GM12864 (cell line): ENCODE measurements at regions not wholly inside any gene's neighbourhood (a gene's known extent, or its start where the extent isn't known, plus 50 kb on each side); places are given as distances from the start of the nearest gene placed in this dataset.

Experiments
- DNase-seq: peaks from one replicate; pipeline ENCODE4 v3.0.0-alpha.2; 2011; ENCODE audit warnings: low read depth
- H3K4me3 ChIP-seq: 2 replicates; pipeline ENCODE4 v1.5.1; 2011; ENCODE audit warnings: mild to moderate bottlenecking, low read depth, low read length, control low read depth
- TF ChIP-seq, protein P1 (sequence below): IDR thresholded peaks from 2 replicates; pipeline ENCODE4 v1.5.1; 2011; ENCODE audit warnings: low read depth, mild to moderate bottlenecking, moderate library complexity, low read length, control low read depth, inconsistent platforms; ENCODE audit errors: missing control alignments

DNA sequence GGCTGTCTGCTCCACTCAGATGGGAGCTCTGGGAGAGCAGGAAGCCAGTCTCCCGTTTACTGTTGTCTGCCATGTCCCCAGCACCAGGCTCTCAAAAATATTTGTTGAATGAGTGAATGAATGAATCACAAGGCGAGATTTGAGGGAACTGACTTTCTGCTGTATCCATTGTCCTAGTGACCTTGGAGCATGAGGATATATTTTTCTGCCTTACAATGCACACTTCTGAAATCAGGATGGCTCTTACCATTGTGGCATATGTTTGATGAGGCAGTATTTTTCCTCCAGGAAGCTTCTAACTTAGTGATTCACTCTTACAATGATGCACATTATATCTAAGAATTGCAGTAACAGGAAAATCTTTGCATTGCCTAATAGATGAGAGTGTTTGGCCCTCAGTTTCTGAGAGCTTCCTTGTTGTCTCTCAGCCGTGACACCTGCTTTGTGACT, 136.4 kb downstream of the RPS24 start:
- TF ChIP-seq, protein P1, sequence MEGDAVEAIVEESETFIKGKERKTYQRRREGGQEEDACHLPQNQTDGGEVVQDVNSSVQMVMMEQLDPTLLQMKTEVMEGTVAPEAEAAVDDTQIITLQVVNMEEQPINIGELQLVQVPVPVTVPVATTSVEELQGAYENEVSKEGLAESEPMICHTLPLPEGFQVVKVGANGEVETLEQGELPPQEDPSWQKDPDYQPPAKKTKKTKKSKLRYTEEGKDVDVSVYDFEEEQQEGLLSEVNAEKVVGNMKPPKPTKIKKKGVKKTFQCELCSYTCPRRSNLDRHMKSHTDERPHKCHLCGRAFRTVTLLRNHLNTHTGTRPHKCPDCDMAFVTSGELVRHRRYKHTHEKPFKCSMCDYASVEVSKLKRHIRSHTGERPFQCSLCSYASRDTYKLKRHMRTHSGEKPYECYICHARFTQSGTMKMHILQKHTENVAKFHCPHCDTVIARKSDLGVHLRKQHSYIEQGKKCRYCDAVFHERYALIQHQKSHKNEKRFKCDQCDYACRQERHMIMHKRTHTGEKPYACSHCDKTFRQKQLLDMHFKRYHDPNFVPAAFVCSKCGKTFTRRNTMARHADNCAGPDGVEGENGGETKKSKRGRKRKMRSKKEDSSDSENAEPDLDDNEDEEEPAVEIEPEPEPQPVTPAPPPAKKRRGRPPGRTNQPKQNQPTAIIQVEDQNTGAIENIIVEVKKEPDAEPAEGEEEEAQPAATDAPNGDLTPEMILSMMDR: no peak
- DNase-seq: no peak
- no peak overlapping the region for H3K4me3 ChIP-seq

DNA sequence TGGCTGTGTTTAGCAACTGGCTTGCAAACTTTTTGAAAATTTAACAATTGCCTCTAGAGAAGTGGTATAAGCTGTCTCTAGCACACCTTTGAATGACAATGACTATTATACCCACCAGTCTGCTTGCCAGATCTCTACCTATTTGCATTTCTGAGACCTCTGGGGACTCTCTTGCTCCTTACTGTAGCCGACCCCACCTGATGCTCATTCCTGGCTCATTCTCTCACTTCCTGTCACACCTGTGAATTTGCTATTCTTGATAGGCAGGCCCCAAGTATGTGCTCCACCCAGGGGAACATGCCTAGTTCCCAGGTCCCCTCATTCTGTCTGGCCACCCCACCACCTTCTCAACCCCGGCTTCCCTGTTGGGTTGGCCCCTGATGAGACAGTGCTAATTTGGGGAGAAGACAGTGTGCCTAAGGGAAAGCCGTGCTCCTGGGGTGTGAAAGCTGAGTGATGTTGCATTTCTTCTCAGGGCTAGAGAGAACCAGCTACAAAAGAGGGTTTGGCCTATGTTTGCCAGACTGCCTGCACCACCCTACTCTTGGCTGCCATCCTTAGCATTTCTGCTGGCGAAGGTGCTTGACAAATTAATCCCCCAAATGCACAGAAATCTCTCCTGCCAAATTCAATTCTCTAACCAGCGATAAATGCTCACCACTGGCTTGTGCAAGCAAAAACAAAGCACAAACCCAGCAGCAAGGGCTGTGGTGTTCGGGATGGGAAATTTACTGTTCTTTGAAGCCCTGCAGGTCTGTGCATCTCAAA, 138.2 kb downstream of the RPS24 start:
- TF ChIP-seq, protein P1: no peak
- no peak overlapping the region for H3K4me3 ChIP-seq
- DNase-seq: no peak

GRCh38 chr10:78173360-78174015, 139.8 kb downstream of the RPS24 start:
- no peak for DNase-seq
- H3K4me3 ChIP-seq: no peak overlapping the region
- TF ChIP-seq, protein P1: no peak

- no peak overlapping the region for H3K4me3 ChIP-seq
- DNase-seq: no peak
- TF ChIP-seq, protein P1: no peak
Measured at GRCh38 chr10:78175444-78176015, 141.9 kb downstream of the RPS24 start.

- H3K4me3 ChIP-seq: no peak overlapping the region
- no peak for DNase-seq
- TF ChIP-seq, protein P1: no peak
Measured at GRCh38 chr10:78176320-78177317, 143.0 kb downstream of the RPS24 start.

- H3K4me3 ChIP-seq: no peak overlapping the region
- TF ChIP-seq, protein P1: no peak
- DNase-seq: no peak
Measured at GRCh38 chr10:78177491-78178185, 144.0 kb downstream of the RPS24 start.
